Right ventricle myocardium superior (tissue), 1 donor: ENCODE measurements at regions not wholly inside any gene's neighbourhood (a gene's known extent, or its start where the extent isn't known, plus 50 kb on each side); places are given as distances from the start of the nearest gene placed in this dataset.

ENCODE experiments used
- ATAC-seq: fragments of 200-7000 bp; cut with Tn5 transposase; one replicate; pipeline ENCODE4 v1.9.1; 2020; ENCODE audit warnings: mild to moderate bottlenecking; ENCODE audit not compliant: poor library complexity
- DNase-seq: peaks from one replicate; pipeline ENCODE4 v3.0.0-alpha.2; 2020
- intact Hi-C: fragments of 100-400 bp; cut with DNase I; formaldehyde crosslinking; loops from one replicate; pipeline ENCODE4 v1.11.2; 2022
- donor health status: DM: no; HTN: yes; CAD: no; lungs with severe emphysema.

- ATAC-seq: no peak
- DNase-seq: no peak
- intact Hi-C loops: no loop called here
Observed at GRCh38 chr2:12515871-12516270, 200.9 kb upstream of the TRIB2 start.

- no peak for ATAC-seq
- no peak for DNase-seq
- intact Hi-C loops: no loop called here
Observed at GRCh38 chr2:12533337-12534005, 183.3 kb upstream of the TRIB2 start.

GRCh38 chr2:12534646-12535263 is 182.0 kb upstream of the TRIB2 start:
- intact Hi-C loops: no loop called here
- no peak for DNase-seq
- no peak for ATAC-seq

GRCh38 chr2:12536976-12537375 is 179.8 kb upstream of the TRIB2 start:
- no peak for ATAC-seq
- DNase-seq: no peak
- intact Hi-C loops: no loop called here

- ATAC-seq: peak; percentile 40
- DNase-seq: no peak
- intact Hi-C loops: no loop called here
Observed at GRCh38 chr2:12538138-12538694, 178.5 kb upstream of the TRIB2 start.

GRCh38 chr2:12539336-12539735 is 177.4 kb upstream of the TRIB2 start:
- DNase-seq: no peak
- ATAC-seq: no peak
- intact Hi-C loops: no loop called here

- ATAC-seq: peak; percentile 87
- DNase-seq: no peak
- intact Hi-C loops: no loop called here
Observed at GRCh38 chr2:12539776-12540562, 176.8 kb upstream of the TRIB2 start.

GRCh38 chr2:12543076-12543977 is 173.4 kb upstream of the TRIB2 start:
- ATAC-seq (no peak), DNase-seq (no peak)
- intact Hi-C loops: no loop called here

GRCh38 chr2:12543978-12544558 is 172.7 kb upstream of the TRIB2 start:
- intact Hi-C loops: no loop called here
- DNase-seq (no peak), ATAC-seq (peak; percentile 53)

GRCh38 chr2:12547566-12548170 is 169.1 kb upstream of the TRIB2 start:
- no peak for DNase-seq
- no peak for ATAC-seq
- intact Hi-C loops: no loop called here

GRCh38 chr2:12548906-12549305 is 167.8 kb upstream of the TRIB2 start:
- intact Hi-C loops: no loop called here
- no peak for DNase-seq

GRCh38 chr2:12549641-12550040 is 167.1 kb upstream of the TRIB2 start:
- DNase-seq (no peak), ATAC-seq (no peak)
- intact Hi-C loops: no loop called here

More at GRCh38 chr2:12548906-12549305, 167.8 kb upstream of the TRIB2 start:
- ATAC-seq: no peak

- intact Hi-C loops: no loop called here
- ATAC-seq (no peak), DNase-seq (no peak)
Observed at GRCh38 chr2:12552092-12552491, 164.6 kb upstream of the TRIB2 start.

GRCh38 chr2:12554224-12555011 is 162.3 kb upstream of the TRIB2 start:
- no peak for ATAC-seq
- intact Hi-C loops: no loop called here
- DNase-seq: no peak

GRCh38 chr2:12555012-12555645 is 161.6 kb upstream of the TRIB2 start:
- DNase-seq (no peak), ATAC-seq (no peak)
- intact Hi-C loops: no loop called here

GRCh38 chr2:12556762-12557161 is 160.0 kb upstream of the TRIB2 start:
- intact Hi-C loops: no loop called here
- no peak for DNase-seq
- no peak for ATAC-seq

GRCh38 chr2:12557688-12558087 is 159.0 kb upstream of the TRIB2 start:
- intact Hi-C loops: no loop called here
- ATAC-seq (no peak), DNase-seq (no peak)
